GM18858 (cell line): ENCODE measurements at regions not wholly inside any gene's neighbourhood (a gene's known extent, or its start where the extent isn't known, plus 50 kb on each side); places are given as distances from the start of the nearest gene placed in this dataset.
"Not testable (repeated sequence)": the region's sequence is repeated elsewhere in the genome, so short reads cannot be mapped to it uniquely, and the experiment has no call there.

Source experiments
- ATAC-seq: cut with Tn5 transposase; IDR thresholded peaks from one replicate; pipeline ENCODE4 v1.9.1; 2021; ENCODE audit not compliant: unreplicated experiment

DNA sequence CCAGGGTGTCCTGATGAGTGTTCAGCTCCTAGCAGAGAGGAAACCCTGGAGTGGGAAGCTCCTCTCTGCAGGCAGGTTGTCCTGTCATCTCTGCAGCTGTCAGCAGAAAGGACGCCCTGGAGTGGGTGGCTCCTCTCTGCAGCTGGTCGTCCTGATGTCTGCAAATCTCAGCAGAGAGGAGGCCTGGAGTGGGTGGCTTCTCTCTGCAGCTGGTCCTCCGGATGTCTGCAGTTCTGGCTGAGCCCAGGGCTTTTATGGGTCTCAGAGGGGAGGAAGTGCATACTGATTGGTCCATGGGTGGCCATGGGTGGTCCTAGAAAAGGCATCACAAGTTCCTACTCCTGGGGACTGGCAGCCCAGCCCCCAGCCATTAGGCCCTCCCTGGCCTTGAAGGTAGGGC is 102.6 kb upstream of the BNIP2 start:
- ATAC-seq, result no peak

DNA sequence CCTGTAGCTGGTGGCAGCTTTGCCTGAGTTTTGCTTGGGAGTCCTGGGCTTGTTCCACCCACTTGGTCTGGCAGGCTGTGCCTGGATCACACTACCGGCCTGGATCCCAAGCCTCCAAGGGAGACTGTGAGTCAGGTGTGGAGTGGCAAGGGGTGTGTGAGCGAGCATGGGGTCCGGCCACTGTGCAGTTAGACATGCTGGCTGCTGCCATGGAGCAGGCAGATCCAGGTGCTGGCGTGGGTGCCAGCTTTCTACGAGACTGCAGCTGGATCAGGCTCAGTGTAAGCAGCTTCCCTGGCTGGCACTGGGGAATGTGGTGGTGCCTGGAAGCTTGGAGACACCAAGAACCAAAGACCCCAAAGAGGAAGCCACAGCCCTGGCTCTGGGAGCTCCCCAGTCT is 102.0 kb upstream of the BNIP2 start:
- ATAC-seq, result no peak

DNA sequence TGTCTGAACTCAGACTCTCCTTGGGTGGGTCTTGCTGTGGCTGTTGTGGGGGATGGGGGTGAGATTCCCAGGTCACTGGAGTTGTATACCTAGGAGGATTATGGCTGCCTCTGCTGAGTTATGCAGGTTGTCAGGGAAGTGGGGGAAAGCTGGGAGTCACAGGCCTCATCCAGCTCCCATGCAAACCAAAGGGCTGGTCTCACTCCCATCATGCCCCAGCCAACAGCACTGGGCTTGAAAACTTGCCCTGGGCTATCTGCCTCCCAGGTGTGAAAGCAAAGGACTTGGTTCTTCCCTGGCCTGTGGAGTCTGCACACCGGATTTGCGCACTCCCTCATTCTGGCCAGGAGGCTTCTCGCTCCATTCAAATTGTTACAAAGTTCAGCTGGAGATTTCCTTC is 97.3 kb upstream of the BNIP2 start:
- not testable (repeated sequence) for ATAC-seq

DNA sequence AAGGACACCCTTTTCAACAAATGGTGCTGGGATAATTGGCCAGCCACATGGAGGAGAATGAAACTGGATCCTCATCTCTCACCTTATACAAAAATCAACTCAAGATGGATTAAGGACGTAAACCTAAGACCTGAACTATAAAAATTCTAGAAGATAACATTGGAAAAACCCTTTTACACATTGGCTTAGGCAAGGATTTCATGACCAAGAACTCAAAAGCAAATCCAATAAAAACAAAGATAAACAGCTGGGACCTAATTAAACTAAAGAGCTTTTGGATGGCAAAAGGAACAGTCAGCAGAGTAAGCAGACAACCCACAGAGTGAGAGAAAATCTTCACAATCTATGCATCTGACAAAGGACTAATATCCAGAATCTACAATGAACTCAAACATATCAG is 96.9 kb upstream of the BNIP2 start:
- ATAC-seq, result not testable (repeated sequence)

DNA sequence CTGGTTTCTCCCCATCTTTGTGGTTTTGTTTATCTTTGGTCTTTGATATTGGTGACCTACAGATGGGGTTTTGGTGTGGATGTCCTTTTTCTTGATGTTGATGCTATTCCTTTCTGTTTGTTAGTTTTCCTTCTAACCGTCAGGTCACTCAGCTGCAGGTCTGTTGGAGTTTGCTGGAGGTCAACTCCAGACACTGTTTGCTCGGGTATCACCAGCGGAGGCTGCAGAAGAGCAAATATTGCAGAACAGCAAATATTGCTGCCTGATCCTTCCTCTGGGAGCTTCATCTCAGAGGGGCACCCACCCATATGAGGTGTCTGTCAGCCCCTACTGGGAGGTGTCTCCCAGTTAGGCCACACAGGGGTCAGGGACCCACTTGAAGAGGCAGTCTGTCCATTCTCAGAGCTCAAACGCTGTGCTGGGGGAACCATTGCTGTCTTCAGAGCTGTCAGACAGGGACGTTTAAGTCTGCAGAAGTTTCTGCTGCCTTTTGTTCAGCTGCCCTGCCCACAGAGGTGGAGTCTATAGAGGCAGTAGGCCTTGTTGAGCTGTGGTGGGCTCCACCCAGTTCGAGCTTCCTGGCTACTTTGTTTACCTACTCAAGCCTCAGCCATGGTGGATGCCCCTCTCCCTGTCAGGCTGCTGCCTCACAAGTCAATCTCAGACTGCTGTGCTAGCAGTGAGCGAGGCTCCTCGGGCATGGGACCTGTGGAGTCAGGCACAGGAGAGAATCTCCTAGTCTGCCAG is 94.8 kb upstream of the BNIP2 start:
- ATAC-seq, result not testable (repeated sequence)

DNA sequence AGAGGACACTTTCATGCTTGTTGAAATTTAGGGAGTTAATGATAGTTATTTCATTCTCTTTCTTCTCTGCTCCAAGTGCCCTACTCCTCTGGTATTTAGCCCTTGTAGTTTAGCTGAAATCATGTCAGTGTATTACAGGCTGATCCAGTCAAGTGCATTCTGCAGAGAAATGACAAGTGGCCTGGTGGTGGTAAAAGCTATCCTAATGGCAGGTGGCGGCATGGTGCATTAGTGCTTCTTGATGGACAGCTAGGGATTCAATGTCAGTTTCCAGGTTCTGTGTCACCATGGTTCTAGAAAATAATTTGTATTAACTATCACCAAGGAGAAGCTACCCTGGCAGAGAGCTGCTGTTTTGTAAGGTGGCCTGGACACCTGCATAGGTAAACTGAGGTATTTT is 90.0 kb upstream of the BNIP2 start:
- no peak for ATAC-seq

DNA sequence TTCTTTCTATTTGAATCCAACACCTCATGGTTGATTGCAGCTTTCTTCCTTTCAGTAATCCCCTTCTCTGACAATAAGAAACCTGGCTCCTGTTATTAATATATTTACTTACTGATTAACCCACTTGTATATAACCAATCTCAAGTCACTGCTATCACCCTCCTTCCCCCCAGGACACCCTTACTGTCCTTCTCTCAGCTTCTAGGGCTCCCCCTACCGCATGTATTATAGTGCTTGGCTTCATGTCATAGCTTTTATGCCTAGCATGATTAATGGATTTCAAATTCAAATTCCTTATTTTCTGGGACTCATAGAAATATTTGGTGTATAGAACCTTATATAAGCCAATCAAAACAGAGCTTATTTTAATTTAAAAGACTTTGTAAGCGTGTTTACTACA is 75.7 kb upstream of the BNIP2 start:
- ATAC-seq, result no peak

DNA sequence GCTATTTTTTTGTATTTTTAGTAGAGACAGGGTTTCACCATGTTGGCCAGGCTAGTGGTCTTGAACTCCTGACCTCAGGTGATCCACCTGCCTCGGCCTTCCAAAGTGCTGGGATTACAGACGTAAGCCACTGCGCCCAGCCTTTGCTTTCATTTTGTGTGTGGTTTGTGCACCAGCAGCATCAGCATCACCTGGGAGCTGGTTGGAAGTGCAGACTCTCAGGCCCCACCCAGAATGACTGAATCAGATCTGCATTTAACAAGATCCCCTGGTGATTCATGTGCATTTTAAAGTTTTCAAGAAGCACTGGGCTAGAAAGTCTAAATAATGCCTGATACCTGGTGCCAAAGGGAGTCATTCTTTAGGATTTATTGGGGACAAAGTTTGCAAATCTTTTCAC is 73.4 kb upstream of the BNIP2 start:
- ATAC-seq, result no peak

DNA sequence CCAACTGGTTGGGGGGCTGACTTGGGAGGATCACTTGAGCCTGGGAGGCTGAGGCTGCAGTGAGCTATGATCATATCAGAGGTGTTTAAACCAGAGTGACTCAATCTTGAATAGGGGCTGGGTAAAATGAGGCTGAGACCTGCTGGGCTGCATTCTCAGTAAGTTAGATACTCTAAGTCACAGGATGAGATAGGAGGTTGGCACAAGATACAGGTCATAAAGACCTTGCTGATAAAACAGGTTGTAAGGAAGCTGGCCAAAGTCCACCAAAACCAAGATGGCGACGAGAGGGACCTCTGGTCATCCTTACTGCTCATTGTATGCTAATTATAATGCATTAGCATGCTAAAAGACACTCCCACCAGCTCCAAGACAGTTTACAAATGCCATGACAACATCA is 71.1 kb upstream of the BNIP2 start:
- ATAC-seq, result not testable (repeated sequence)

DNA sequence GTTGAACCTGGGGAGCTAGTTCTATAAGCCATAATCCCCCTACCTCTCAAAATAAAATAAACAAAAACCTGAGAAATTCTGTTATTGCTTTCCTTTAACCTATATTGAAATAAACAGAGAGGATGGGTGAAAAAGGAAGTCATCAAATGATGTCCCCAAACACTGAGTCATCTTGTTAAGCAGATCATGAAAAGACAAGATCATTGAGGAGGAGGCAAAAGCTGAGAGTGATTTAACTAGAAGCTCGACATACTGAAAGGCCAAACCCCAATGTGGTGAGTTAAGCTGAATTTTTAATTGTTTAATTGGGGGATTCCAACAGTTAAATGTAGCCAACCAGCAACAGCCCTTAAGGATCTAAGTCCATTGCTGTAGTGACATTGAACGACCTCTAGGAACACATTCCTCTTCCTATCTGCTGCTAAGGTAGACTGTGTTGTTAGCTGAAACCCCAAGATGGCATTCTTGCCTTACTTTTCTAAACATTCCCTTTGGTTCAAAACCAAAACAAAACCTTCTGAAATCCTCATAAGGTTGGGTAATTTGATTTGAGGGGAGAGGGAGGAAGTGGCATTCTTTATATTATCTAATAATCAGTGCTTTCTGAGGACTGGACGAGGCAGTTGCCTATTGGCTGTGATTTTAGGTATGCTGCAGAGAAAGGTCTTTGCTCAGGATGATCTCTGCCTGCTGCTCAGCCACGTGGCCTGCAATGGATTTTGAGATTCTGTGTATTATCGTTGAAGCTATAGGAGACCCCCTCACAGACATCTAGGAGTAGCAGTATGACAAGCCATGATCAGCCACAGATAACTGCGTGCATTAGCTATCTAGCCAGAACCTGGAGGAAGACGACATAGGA is 62.7 kb upstream of the BNIP2 start:
- no peak for ATAC-seq

DNA sequence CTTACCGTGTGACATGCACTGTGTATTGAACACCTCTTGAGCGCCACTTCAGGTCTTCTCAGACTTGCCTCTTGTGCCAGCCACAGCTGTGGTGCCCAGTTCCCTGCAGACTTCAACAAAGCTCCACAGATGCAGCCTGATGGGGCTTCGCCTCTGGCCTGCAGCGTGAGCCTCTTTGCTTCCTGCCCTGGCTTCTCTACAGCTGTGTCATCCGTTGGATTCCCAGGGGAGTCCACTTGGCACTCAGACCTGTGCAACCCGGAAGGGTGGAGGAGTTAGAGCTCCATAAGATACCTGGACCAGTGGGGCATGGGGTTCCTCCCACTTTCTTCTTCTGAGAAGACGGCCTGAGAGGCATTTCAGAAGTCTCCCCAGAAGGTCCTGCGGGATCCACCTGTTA is 57.7 kb upstream of the BNIP2 start:
- no peak for ATAC-seq

DNA sequence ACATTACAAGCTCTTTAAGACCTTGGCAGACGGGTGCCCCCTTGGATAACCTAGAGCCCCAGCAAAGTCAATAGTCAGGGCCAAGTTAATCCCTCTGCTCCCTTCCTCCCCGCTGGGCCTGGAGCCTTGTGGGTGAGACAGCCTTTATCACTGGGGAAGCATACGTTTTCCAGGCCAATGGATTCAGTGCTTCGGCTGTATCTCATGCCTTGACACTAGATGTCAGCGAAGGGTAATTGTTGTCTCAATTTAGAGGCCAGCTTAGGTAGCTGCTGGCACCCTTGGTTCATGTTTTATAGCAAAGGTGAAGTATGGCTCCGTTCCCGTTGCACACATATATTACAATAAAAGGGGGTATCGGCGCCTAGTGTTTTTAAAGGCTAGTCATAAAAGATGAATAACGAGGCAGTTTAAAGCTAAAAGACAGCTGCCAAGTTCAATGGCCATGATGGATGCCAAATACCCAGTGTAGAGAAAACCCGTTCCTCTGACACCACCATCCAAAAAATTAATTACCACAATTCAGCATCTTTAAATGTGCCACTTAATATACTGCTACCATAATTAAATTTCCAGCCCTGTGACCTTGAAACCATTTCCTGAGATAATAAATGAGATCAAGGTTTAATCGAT is 52.3 kb upstream of the BNIP2 start:
- no peak for ATAC-seq

DNA sequence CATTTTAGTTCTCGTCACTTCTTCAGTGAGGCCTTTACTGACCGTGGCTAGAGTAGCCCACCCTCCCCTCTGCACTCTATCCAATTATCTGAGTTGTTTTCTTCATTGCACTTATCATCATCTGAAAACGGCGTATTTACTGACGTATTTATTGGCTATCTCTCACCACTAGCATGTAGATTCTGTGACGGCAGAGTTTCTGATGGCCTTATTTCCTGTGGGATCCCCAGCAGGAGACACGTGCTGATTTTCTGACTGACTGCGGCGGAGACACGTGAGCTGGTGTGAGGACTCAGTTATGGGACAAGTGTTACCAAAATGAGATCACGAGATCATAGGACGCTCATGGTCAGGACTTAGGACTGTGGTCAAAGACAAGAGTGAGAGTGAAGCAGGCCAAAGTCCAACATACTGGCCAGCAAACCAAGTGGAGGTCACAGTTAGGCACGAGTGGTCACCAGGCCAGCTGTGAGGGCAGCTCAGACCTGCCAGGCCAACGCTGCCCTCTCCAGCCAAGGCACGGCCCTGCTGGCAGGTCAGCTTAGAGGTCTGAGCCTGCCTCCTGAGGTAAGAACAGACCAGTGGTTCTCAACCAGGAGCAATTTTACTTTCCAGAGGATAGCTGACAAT is 50.6 kb upstream of the BNIP2 start:
- ATAC-seq, result no peak
